OCI-M1 (cell line): ENCODE measurements at regions not wholly inside any gene's neighbourhood (a gene's known extent, or its start where the extent isn't known, plus 50 kb on each side); places are given as distances from the start of the nearest gene placed in this dataset.
A peak's percentile ranks its signal among the peaks of the same experiment; 100 is the strongest.

Experiments used
- DNase-seq: peaks from one replicate; lab custom pipeline; 2025; lab: John Stamatoyannopoulos, UW

DNA sequence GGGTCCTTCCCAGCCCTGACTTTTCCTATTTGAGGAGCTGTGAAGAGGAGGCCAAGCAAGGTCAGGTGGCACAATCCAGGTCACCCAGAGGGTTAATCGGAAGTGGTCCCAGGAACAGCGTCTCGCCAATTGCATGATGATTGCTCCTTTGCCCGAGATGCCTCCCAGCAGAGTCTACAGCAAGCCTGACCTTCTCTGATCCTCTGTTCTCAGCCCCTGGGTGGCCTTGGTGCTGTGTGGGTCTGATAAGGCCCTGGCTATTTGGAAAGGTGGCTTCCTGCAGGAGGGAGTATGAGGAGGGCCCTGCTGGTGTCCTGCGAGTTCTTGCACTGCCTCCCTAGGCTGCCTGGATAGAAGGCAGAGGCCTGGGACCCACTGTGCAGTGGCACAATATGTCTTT is 116.2 kb downstream of the FOXD2 start:
- no peak for DNase-seq

DNA sequence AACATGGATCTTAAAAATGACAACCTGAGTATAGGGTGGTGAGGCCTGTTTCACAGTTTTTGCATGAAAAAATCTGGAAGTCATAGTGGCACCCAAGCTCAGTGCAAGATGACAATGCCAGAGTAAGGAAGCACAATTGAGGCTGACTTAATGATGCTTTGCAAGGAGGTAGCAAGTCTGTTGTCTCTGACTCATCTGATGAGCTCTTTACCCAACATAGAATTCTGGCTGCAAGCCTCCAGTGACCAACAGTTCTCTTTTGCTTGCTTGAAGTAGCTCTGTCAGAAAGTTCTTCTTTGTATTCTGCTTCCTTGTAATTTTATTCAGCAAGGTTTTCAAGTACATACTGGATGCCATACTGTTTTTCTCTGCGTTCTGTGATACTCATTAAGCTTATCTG is 117.1 kb downstream of the FOXD2 start:
- DNase-seq = no peak

DNA sequence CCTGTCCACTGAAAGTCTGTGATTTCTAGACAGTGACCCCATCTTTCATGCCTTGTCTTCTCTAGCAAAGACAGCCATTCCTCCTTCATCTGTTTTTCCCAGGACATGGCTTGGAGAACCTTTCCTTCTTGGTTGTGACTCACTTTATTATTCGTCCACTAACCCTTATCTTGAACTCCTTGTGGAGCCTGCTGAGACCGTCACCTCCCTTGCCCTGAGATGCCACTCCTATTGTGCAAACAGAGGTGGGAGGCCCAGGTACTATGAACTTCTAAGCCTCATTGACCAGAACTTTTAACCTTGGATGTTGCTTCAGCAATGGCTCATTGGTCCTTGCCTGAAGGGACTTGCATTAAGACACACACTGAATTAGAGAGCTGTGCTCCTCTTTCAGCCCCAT is 117.5 kb downstream of the FOXD2 start:
- DNase-seq = no peak

DNA sequence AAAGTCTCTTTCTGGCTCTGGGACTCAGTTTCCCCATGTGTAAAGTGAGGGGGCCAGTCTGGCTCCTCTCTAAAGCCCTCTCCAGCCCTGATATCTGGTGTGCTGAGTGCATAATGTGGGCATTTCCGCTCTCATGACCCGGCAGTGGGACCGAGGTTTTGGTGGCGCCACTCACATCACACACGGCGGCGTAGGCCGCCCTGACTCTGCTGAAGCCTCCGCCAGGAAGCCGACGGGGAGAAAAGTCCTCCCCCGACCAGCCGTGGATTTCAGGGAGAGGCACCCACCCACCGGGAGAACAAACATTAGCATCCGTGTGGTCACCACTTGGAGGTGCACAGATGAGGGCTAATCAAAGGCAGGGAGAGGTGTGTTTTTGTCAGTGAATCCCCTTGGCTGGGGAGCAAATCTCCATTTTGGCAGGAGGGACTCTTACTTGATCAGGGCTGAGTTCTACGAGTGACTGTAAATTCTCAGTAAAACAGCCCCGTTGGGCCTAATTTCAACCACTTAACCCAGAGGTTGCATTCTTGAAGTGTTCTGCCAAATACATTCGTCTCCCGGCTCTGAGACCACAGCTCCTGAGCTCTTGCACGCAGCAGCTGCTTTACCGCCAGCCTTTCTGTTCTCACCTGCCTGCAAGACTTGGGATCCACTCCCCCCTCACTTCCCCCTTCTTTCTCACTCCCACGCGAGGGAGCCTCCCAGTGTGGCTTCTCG is 118.2 kb downstream of the FOXD2 start:
- DNase-seq = no peak

DNA sequence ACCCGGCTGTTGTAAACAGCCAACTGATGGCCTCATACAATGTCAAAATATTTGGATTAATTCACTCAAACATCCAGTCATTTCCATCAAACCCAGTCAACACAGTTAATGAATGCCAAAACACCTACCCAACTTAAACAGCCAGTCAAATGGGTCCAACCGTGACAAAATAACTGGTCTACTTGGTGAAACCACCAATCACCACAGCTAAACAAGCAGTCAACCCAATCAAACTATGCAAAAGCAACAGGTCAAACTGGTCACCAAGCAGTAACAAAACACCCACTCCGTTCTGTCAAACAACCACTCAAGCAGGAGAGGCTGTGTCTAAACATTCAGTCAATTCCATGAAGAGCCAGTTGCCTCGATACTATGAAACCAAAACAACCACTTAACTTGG is 119.2 kb downstream of the FOXD2 start:
- DNase-seq = no peak

DNA sequence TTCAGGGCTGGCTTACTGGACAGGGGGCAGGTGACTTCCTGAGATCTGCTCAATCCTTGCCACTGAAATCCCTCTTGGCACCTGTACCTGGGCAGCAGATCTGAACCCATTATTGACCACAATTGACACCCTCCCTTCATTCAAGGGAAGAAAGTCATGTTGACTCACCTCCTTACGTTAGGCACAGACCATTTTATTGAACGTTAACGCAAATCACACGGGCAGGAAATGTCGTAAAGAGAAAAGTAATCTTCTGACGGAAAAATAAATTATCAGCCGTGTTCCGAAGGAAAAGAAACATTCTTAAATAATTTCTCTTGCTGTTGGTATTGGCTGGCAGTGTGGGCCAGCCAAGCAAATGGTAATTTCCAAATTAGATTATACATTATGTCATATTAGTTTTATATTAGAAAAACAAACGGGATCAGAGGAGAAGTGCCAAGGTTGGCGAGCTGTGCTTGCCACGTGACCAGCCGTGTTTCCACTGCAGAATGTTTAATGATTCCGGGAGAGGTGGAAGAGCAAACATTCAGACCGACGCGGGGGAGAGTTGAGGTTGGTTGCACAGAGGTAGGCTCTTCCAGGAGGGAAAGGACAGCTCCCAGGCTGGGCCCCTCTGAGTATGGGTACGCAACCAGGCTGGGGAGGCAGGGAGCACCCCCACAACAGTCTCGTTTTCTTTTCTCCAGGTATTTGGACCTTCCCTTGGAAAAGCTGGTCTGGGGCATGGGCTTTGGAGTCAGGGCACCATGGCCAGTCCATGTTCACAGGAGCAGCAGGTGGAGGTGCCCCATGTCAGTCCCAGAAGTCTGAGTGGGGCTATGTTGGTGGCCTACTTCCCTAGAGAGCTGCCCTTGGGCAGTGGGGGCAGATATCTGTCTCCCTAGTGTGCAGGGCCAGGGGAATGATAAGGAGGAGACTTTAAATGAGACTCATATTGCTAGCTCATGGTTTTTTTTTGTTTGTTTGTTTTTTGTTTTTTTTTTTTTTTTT is 121.1 kb downstream of the FOXD2 start:
- no peak for DNase-seq

DNA sequence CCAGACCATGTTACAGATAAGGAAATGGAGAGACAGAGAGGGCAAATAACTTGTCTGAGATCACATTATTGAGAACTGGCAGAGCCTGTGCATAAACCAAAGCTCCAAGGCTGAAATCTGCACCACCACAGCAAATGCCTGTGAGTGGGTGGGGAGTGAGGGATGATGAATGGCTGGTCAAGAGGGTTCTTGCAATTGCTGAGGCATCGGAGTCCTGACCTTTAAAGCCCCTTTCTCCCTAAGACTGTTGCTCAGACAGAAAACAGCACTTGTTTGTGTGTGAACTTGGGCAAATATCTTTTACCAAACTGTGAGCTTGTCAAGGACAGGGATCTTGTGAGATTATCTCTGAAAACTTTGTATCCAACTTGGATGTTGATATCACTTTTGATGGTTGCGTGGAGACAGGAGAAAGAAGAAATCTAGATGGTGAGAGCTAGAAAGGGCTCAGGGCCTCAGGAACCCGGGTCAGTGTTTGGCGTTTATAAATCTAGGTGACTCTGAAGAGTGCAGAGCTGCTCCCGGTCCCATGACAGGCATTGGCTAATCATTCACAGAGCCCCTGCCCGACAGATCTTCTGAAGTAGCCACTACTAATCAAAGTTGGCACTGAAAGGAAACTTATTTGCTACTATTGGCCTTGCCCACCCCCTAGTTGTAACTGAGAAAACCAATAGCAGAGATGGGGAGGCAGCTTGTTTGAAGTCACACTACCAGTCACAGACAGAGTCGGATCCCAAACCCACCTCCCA is 122.3 kb downstream of the FOXD2 start:
- DNase-seq = no peak

DNA sequence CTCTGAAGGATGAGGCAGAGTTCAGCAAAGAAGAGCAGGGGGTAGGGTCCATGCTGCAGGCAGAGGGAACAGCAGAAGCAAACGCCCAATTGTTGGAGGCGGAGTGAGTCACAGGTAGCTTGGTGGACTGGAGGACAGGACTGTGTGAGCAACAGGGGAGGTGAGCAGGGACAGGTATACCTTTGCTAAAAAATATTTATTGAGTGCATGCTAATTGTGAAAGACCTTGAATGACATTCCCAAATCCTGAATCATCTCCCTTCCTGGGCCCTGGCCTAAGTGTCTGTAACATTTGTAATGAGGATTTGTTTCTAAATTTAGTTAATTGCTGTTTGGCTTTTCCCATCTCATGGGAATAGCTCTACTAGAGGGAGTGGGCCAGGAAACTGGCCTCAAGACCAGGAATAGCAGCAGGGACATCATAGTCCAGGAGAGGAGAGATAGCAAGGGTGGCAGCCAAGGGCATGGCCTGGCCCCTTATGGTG is 123.7 kb downstream of the FOXD2 start:
- DNase-seq = no peak

DNA sequence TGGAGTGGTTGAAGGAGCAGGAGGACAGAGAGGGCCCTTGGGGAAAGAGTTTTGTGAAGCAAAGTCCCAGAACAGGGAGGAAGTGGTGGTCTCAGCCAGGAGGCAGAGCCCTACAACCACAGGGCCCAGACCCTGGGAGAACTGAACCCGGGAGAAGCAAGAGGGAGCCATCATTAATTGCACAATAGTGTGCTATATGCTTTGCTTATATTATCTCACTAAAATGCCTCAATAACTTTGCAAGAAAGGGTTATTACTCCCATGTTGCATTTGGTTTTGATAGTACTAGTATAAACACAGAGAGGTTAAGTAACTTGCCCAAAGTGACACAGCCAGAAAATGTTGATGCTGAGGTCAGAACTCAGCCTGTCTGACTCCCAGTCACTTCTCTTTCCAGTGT is 124.3 kb downstream of the FOXD2 start:
- DNase-seq = no peak

DNA sequence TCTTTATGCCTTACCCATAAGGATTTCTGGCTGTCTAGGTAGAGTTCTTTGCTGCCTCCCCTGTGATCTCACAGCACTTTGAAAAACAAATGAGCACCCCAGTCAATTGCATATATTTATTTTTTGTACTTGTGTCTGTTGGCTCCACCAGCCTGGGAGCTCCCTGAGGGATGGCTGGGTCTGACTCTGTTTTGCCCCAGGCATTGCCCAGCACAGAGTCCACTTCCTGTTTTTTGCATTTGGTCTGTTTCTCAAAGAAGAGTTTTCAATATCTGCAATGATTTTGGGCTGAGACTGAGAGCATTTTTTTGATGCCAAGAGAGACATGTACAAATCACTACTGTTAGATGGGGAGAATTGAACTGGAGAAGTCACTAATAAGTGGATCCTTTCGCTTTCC is 125.0 kb downstream of the FOXD2 start:
- DNase-seq = no peak

DNA sequence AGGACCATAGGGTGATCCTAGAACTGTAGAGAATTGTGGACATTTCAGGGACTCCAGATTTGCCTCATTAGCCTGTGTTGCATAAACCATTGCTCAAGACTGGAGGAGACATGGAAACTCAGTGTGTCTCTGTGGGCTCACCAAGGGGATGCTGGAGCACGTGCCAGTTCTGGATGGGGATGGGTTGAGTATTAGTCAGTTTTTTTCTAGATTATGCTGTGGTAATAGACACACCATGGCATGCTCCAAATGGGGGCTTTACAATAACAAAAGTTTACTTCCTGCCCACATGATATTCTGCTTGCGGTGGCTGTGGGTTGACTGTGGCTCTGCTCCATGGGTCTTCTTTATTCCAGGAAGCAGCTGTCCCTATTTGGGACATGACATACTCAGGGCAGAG is 125.4 kb downstream of the FOXD2 start:
- no peak for DNase-seq

DNA sequence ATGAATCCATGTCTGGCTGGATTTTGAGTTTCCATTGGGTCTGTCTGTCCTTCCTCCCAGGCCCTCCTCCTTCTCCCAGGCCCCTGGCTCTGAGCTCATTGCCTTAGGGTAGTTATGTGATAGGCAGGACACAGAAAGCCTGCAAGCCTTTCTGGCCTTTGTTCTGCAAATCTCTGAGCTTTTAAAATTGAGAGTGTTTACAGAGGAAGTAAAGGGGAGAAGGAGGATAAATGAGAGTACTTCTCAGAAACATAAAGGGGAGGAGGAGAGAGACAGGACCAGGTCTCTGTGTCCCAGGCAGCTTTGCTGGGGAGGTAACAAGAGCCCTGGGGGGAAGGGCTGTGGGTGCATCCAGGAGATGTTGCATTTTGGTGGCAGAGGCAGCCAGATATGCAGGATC is 126.7 kb downstream of the FOXD2 start:
- DNase-seq = no peak

DNA sequence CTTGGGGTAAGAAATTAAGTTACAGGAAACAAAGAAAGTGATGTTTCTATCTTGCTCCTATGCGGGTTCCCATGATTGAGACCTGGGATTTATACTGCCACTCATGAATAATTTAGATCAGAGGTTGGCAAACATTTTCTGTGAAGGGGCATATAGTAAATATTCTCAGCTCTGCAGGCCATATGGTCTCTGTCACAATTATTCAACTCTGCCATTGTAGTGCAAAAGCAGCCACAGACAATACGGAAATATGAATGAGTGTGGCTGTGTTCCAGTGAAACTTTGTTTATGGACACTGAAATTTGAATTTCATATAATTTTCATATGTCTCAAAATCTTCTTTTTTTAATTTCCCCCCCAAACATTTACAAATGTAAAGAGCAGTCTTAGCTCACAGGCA is 127.2 kb downstream of the FOXD2 start:
- no peak for DNase-seq

DNA sequence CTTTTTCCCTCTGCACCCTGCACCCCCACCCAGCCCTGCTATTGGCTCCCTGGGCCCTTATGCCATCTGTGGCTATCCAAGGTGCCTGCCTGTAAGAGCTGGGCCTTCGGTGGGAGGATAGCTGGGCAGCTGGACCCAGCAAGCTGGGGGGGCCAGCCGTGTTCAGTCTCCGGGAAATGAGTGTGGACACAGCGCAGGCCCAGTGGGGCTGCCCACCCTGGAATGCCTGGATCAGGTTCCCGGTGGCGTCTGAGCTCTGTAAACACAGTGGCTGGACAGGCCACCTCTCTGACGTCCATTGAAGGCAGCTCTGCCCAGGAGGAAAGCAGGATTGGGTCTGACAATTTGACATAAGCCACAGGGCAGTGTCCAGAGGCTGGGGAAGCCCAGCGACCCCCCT is 127.8 kb downstream of the FOXD2 start:
- DNase-seq = no peak

DNA sequence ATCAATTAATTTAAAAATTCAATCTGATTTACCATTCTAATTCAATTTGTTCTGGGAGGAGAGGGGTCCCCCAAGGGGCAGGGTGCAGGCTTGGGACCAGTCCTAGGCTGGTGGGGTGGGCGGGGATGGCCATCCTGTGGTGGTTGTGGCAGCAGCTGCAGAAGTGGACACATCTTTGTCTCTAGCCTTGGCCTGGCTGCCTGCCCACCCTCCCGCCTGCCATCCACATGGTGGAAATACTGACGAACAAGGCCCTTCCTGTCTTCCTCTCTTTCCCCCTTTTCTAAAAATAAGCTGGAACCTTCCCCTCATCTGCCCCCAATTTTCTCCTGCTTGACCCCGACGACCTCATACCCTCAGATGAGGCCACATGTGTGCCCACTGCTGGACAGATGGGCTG is 130.9 kb downstream of the FOXD2 start:
- no peak for DNase-seq

DNA sequence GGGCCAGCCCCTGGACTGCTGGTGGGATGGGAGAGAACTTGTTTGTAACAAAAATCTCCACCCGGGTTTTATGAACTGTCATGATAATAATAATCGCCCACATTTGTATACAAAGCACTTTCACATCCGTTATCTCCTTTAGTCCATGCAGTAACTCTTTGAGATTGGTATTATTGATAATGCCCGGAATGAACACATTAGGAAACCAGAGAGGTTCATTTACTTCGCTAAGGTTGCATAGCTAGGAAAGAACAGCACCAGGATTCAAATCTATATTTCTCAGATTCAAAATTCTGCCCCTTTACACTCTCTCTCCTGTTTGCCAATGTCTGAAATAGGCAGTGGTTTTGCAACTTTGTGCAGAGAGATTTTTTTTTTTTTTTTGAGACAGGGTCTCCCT is 131.4 kb downstream of the FOXD2 start:
- DNase-seq = no peak

DNA sequence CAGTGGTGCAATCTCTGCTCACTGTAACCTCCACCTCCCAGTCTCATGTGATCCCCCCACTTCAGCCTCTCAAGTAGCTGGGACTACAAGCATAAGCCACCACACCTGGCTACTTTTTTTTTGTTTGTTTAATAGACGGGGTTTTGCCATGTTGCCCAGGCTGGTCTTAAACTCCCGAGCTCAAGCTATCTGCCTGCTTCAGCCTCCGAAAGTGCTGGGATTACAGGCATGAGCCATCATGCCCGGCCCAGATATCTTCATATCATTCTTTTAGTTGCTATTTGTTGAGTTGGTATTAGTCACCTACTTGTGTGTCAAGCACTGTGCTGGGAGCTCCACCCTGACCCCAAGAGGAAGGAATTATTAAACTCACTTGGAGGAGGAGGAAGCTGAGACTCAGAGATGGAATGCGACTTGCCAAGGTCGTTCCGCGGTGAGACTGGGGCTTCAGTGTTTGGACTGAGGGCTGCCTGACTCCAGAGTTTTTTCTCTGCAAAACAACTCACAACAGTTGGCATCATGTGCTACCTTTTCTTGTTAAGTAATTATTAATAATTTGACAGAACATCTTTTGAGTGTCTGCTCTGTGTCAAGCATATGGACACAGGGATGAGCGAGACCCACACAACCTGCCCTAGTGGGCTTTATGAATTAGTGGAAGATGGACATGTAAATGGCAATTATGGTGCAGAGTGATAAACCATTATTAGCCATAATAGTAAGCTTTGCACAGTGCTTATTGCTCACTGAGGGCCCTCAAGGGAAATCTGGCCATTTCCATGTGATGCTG is 132.0 kb downstream of the FOXD2 start:
- DNase-seq = peak; percentile 20

DNA sequence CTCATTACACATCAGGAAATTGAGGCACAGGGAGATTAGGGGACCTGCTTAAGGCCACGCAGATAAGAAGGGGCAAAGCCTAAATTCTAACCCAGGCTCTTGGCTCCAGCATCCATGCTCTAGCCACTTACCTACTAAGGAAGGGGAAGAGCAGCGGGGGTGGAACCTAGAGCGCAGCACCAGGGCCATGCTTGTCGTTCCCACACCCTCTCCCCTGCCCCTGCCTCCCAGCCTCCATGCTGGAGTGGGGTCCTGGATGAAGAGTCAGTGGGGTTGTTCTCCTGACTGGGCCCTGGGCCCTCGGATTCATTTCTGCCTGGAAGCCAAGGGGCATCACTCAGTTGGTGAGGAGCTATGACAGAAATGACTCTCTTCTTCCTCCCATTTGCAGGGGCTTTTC is 133.3 kb downstream of the FOXD2 start:
- DNase-seq = no peak

DNA sequence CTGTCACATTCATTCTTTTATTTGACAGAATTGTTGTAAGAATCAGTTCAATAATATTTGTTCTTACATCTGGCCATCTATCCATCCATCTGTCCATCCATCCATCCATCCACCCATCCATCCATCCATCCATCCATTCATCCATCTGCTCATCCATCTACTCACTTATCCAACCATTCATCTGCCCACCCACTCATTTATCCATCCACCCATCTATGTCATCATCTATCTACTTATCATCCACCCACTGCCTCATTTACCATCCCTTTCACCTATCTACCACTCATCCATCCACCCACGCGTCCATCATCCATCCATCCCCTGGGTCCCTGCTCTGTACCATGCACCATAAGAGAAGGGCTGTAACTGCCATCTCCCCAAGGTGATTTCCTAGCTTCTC is 134.1 kb downstream of the FOXD2 start:
- no peak for DNase-seq

DNA sequence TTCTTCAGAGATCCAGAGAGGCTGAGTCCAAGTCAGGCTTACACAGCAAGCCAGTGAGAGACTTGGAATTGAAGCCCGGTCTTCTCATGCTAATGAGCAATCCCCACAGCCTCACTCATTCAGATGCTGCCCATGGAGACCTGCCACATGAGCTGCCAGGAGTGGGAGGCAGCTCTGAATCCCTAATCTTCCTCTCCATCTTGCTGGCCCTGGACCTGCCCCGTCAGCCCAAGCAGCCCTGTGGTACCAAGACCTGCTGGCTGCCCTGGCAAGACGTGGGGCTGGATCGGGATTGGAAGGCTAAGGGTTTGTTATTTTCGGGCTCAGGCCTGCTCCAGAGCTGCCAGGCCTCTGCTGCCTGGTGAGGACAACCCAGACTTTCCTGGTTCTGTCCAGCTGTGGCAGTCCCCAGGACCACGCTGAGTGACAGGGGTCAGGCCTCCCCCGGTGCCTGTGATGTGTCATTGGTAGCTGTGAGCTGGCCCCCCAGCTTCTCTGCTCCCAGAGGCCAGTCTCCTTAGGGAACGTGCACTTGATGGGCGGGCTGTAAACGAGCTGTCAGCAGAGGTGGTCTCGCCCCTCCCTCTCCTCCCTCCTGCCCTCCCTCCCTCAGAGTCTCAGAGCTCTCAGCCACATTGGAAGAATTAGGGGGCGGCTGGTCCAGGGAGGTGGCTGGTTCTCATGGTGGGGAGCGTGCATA is 135.0 kb downstream of the FOXD2 start:
- no peak for DNase-seq
